KBM-7 (cell line): ENCODE measurements at regions not wholly inside any gene's neighbourhood (a gene's known extent, or its start where the extent isn't known, plus 50 kb on each side); places are given as distances from the start of the nearest gene placed in this dataset.
"Not testable (repeated sequence)": the region's sequence is repeated elsewhere in the genome, so short reads cannot be mapped to it uniquely, and the experiment has no call there.

Experiments used
- DNase-seq: peaks from one replicate; pipeline ENCODE4 v3.0.0-alpha.2; 2015
- in situ Hi-C: fragments of 300-500 bp; cut with MboI; formaldehyde crosslinking; loops from 2 replicates; pipeline ENCODE4 v1.14.3; 2020; ENCODE audit warnings: low sequenced_read_pairs, low pct_unique_long_range_greater_than_20kb, mixed read lengths

- DNase-seq: no peak
- in situ Hi-C loops: no loop called here
Measured at GRCh38 chr6:81384921-81385320, 367.6 kb downstream of the TENT5A start.

GRCh38 chr6:81383472-81383871 lies 369.0 kb downstream of the TENT5A start:
- no peak for DNase-seq
- in situ Hi-C loops: no loop called here

- DNase-seq: no peak
- in situ Hi-C loops: no loop called here
Measured at GRCh38 chr6:81382852-81383251, 369.6 kb downstream of the TENT5A start.

- no peak for DNase-seq
- in situ Hi-C loops: no loop called here
Measured at GRCh38 chr6:81381382-81381916, 371.0 kb downstream of the TENT5A start.

GRCh38 chr6:81380718-81381338 lies 371.7 kb downstream of the TENT5A start:
- in situ Hi-C loops: no loop called here
- DNase-seq: no peak

- in situ Hi-C loops: no loop called here
- DNase-seq: no peak
Measured at GRCh38 chr6:81376745-81377144, 375.7 kb downstream of the TENT5A start.

GRCh38 chr6:81373414-81373813 lies 379.1 kb downstream of the TENT5A start:
- DNase-seq: no peak
- in situ Hi-C loops: no loop called here

GRCh38 chr6:81371930-81372329 lies 380.6 kb downstream of the TENT5A start:
- in situ Hi-C loops: no loop called here
- DNase-seq: no peak

- in situ Hi-C loops: no loop called here
- no peak for DNase-seq
Measured at GRCh38 chr6:81366972-81367371, 385.5 kb downstream of the TENT5A start.

GRCh38 chr6:81362246-81362645 lies 390.2 kb downstream of the TENT5A start:
- in situ Hi-C loops: no loop called here
- no peak for DNase-seq

- DNase-seq: no peak
- in situ Hi-C loops: no loop called here
Measured at GRCh38 chr6:81353262-81353661, 399.2 kb downstream of the TENT5A start.

GRCh38 chr6:81344026-81344425 lies 408.5 kb downstream of the TENT5A start:
- in situ Hi-C loops, DNase-seq: not testable (repeated sequence)

- in situ Hi-C loops: no loop called here
- DNase-seq: no peak
Measured at GRCh38 chr6:81340946-81341345, 411.5 kb downstream of the TENT5A start.

- no peak for DNase-seq
- in situ Hi-C loops: no loop called here
Measured at GRCh38 chr6:81331526-81331925, 421.0 kb downstream of the TENT5A start.

GRCh38 chr6:81328700-81329099 lies 423.8 kb downstream of the TENT5A start:
- DNase-seq: no peak
- in situ Hi-C loops: no loop called here

- DNase-seq: no peak
- in situ Hi-C loops: no loop called here
Measured at GRCh38 chr6:81326881-81327561, 425.5 kb downstream of the TENT5A start.

GRCh38 chr6:81309811-81310210 lies 442.7 kb downstream of the TENT5A start:
- no peak for DNase-seq
- in situ Hi-C loops: no loop called here

GRCh38 chr6:81308577-81309279 lies 443.8 kb downstream of the TENT5A start:
- in situ Hi-C loops: no loop called here
- no peak for DNase-seq

- in situ Hi-C loops: no loop called here
Measured at GRCh38 chr6:81307651-81308214, 444.7 kb downstream of the TENT5A start.

GRCh38 chr6:81304466-81304865 lies 448.0 kb downstream of the TENT5A start:
- DNase-seq: no peak
- in situ Hi-C loops: no loop called here

More at GRCh38 chr6:81307651-81308214, 444.7 kb downstream of the TENT5A start:
- DNase-seq: no peak
